Left lung (tissue), 4 donors: ENCODE measurements at regions not wholly inside any gene's neighbourhood (a gene's known extent, or its start where the extent isn't known, plus 50 kb on each side); places are given as distances from the start of the nearest gene placed in this dataset.

Experiments used
- ATAC-seq: fragments of 200-7000 bp; cut with Tn5 transposase; one replicate; pipeline ENCODE4 v1.9.1; 2020; ENCODE audit warnings: moderate library complexity
- DNase-seq, 4 donors: peaks; one replicate each; pipeline ENCODE4 v3.0.0-alpha.2; 2013 to 2020
- H3K27ac ChIP-seq, 2 donors: fragments of 200-600 bp; sonication (generic) in 1 of 2; one replicate each; pipeline versions ENCODE4 v1.5.0 to v1.8.0; 2020 to 2021
- H3K27me3 ChIP-seq, 2 donors: fragments of 200-600 bp; sonication (generic) in 1 of 2; one replicate each; pipeline versions ENCODE4 v1.5.0 to v1.8.0; 2020 to 2021
- H3K36me3 ChIP-seq, 2 donors: fragments of 200-600 bp; sonication (generic) in 1 of 2; one replicate each; pipeline versions ENCODE4 v1.5.0 to v1.8.0; 2020 to 2021
- H3K4me1 ChIP-seq, 2 donors: fragments of 200-600 bp; one replicate each; pipeline ENCODE4 v1.8.0; 2021
- H3K4me3 ChIP-seq, 2 donors: fragments of 200-600 bp; sonication (generic) in 1 of 2; one replicate each; pipeline versions ENCODE4 v1.5.0 to v1.8.0; 2020 to 2021; ENCODE audit warnings: mild to moderate bottlenecking in 1 of 2
- H3K9me3 ChIP-seq, 2 donors: fragments of 200-600 bp; sonication (generic) in 1 of 2; one replicate each; pipeline versions ENCODE4 v1.5.0 to v1.8.0; 2020 to 2021
- CTCF ChIP-seq, 2 donors: fragments of 200-600 bp; sonication (generic) in 1 of 2; IDR thresholded peaks; one replicate each; pipeline versions ENCODE4 v1.5.0 to v1.8.0; 2021; ENCODE audit warnings: antibody characterized with exemption in 2 of 2
- intact Hi-C, 2 donors: fragments of 100-400 bp; cut with DNase I; formaldehyde crosslinking; loops; one replicate each; pipeline versions ENCODE4 v1.11.2 to v1.14.2; 2022
- donor health status: DM: no; HTN: yes; CAD: no.
- donor health status: DM: no; HTN: no; CAD: no.

GRCh38 chr18:30139631-30140287, 902.8 kb downstream of the DSC3 start:
- Histone ChIP-seq H3K27me3 (no peaks in the 10 kb centered on the region), H3K9me3 (peaks cover 0 to 23% of the 10 kb centered on the region in 2 donors), H3K36me3 (no peaks in the 10 kb centered on the region), H3K4me3 (no peak overlapping the region), H3K27ac (no peak overlapping the region), H3K4me1 (no peaks in the 10 kb centered on the region)
- TF ChIP-seq CTCF (IDR thresholded peaks at IDR 0.05): no peak
- ATAC-seq: no peak
- intact Hi-C loops: no loop called here
- no peak for DNase-seq

- Histone ChIP-seq H3K27me3 (no peaks in the 10 kb centered on the region), H3K27ac (no peak overlapping the region), H3K9me3 (peaks cover 0 to 22% of the 10 kb centered on the region in 2 donors), H3K36me3 (no peaks in the 10 kb centered on the region), H3K4me3 (no peak overlapping the region), H3K4me1 (no peaks in the 10 kb centered on the region)
- intact Hi-C loops: no loop called here
- no peak for TF ChIP-seq CTCF (IDR thresholded peaks at IDR 0.05)
- DNase-seq (no peak), ATAC-seq (no peak)
Observed at GRCh38 chr18:30135938-30136337, 906.6 kb downstream of the DSC3 start.

- intact Hi-C loops: no loop called here
- Histone ChIP-seq H3K36me3 (no peaks in the 10 kb centered on the region), H3K4me1 (no peaks in the 10 kb centered on the region), H3K27me3 (no peaks in the 10 kb centered on the region), H3K27ac (no peak overlapping the region), H3K4me3 (no peak overlapping the region), H3K9me3 (peaks cover 0 to 7% of the 10 kb centered on the region in 2 donors)
- DNase-seq: no peak
- no peak for TF ChIP-seq CTCF (IDR thresholded peaks at IDR 0.05)
- no peak for ATAC-seq
Observed at GRCh38 chr18:30134020-30134419, 908.5 kb downstream of the DSC3 start.

GRCh38 chr18:30132959-30133358, 909.6 kb downstream of the DSC3 start:
- H3K27ac ChIP-seq: no peak overlapping the region
- no peaks in the 10 kb centered on the region for H3K4me1 ChIP-seq
- H3K27me3 ChIP-seq: no peaks in the 10 kb centered on the region
- H3K36me3 ChIP-seq: no peaks in the 10 kb centered on the region
- intact Hi-C loops: no loop called here
- DNase-seq (no peak), ATAC-seq (no peak)
- no peak for TF ChIP-seq CTCF (IDR thresholded peaks at IDR 0.05)
- H3K4me3 ChIP-seq: no peak overlapping the region
- H3K9me3 ChIP-seq: peaks cover 0 to 7% of the 10 kb centered on the region in 2 donors

GRCh38 chr18:30121397-30121796, 921.1 kb downstream of the DSC3 start:
- Histone ChIP-seq H3K27me3 (no peaks in the 10 kb centered on the region), H3K9me3 (peaks cover 0 to 16% of the 10 kb centered on the region in 2 donors), H3K36me3 (no peaks in the 10 kb centered on the region), H3K4me3 (no peak overlapping the region), H3K27ac (no peak overlapping the region), H3K4me1 (no peaks in the 10 kb centered on the region)
- no peak for TF ChIP-seq CTCF (IDR thresholded peaks at IDR 0.05)
- ATAC-seq (no peak), DNase-seq (no peak)
- intact Hi-C loops: no loop called here
